HuH-7 (cell line): ENCODE measurements at regions not wholly inside any gene's neighbourhood (a gene's known extent, or its start where the extent isn't known, plus 50 kb on each side); places are given as distances from the start of the nearest gene placed in this dataset.
"Not testable (repeated sequence)": the region's sequence is repeated elsewhere in the genome, so short reads cannot be mapped to it uniquely, and the experiment has no call there.

Source experiments
- DNase-seq: peaks from one replicate; pipeline ENCODE4 v3.0.0; 2011; ENCODE audit warnings: low spot score

- DNase-seq = no peak
Observed at GRCh38 chr15:45948181-45948621, 313.4 kb downstream of the SQOR start.

GRCh38 chr15:45958924-45959323 lies 324.1 kb downstream of the SQOR start:
- no peak for DNase-seq

- DNase-seq = no peak
Observed at GRCh38 chr15:45962733-45963132, 327.9 kb downstream of the SQOR start.

- no peak for DNase-seq
Observed at GRCh38 chr15:45970542-45970941, 335.7 kb downstream of the SQOR start.

GRCh38 chr15:45980366-45980765 lies 345.5 kb downstream of the SQOR start:
- no peak for DNase-seq

- no peak for DNase-seq
Observed at GRCh38 chr15:45981625-45982024, 346.8 kb downstream of the SQOR start.

GRCh38 chr15:45991863-45992262 lies 357.0 kb downstream of the SQOR start:
- DNase-seq = no peak

GRCh38 chr15:45993072-45993471 lies 358.2 kb downstream of the SQOR start:
- no peak for DNase-seq

- DNase-seq = no peak
Observed at GRCh38 chr15:45993508-45993907, 358.7 kb downstream of the SQOR start.

- no peak for DNase-seq
Observed at GRCh38 chr15:45995800-45996199, 361.0 kb downstream of the SQOR start.

GRCh38 chr15:46014532-46014931 lies 379.7 kb downstream of the SQOR start:
- no peak for DNase-seq

GRCh38 chr15:46034755-46035154 lies 399.9 kb downstream of the SQOR start:
- DNase-seq = no peak

GRCh38 chr15:46039703-46040102 lies 404.9 kb downstream of the SQOR start:
- DNase-seq = no peak

- DNase-seq = no peak
Observed at GRCh38 chr15:46041905-46042304, 407.1 kb downstream of the SQOR start.

GRCh38 chr15:46059921-46060594 lies 425.2 kb downstream of the SQOR start:
- DNase-seq = no peak

GRCh38 chr15:46061002-46061401 lies 426.2 kb downstream of the SQOR start:
- DNase-seq = no peak

GRCh38 chr15:46077220-46077619 lies 442.4 kb downstream of the SQOR start:
- no peak for DNase-seq

GRCh38 chr15:46079046-46079445 lies 444.2 kb downstream of the SQOR start:
- DNase-seq = no peak

- no peak for DNase-seq
Observed at GRCh38 chr15:46080016-46080415, 445.2 kb downstream of the SQOR start.

GRCh38 chr15:46088486-46089445 lies 453.9 kb downstream of the SQOR start:
- DNase-seq = no peak

- no peak for DNase-seq
Observed at GRCh38 chr15:46089467-46089935, 454.7 kb downstream of the SQOR start.

- peak; percentile 24 for DNase-seq
Observed at GRCh38 chr15:46091860-46092450, 457.1 kb downstream of the SQOR start.

GRCh38 chr15:46098006-46098405 lies 463.2 kb downstream of the SQOR start:
- DNase-seq = not testable (repeated sequence)
